ENCODE measurements at regions not wholly inside any gene's neighbourhood (a gene's known extent, or its start where the extent isn't known, plus 50 kb on each side); places are given as distances from the start of the nearest gene placed in this dataset.

GRCh38 chr17:36675786-36676185, 74.4 kb downstream of the MRM1 start:
- H3K36me3 ChIP-seq (ENCODE audit: control insufficient read depth in 2 of 4, insufficient read depth in 4 of 4, low read length in 3 of 4): no peaks in the 10 kb centered on the region
- CTCF ChIA-PET (ENCODE audit: partially characterized antibody): interaction anchor here (0.6 to 2.4 kb wide), 6 partner anchors 11 to 61 kb away, joined by 3 to 9 read pairs (median 4); no protein-coding TSS in a partner anchor
- TF ChIP-seq FOSL1 (IDR thresholded peaks at IDR 0.05; ENCODE audit: insufficient read depth, low read depth, low read length) (no peak), SIN3A (conservative IDR thresholded peaks at IDR 0.05 in 1 of 2, IDR thresholded peaks at IDR 0.05 in 1 of 2; ENCODE audit: low read depth in 1 of 2, low read length in 2 of 2) (no peak)
- FAIRE-seq: no peak
- no peak overlapping the region for H2BK20ac ChIP-seq (ENCODE audit: low read length)
- H3K9me3 ChIP-seq (ENCODE audit: insufficient read depth in 2 of 2, low read depth in 1 of 2, low read length in 1 of 2): no peaks in the 10 kb centered on the region
- H4K8ac ChIP-seq (ENCODE audit: extremely low read depth, insufficient read depth, low read length): no peak overlapping the region
- H3K4ac ChIP-seq (replicated peaks; ENCODE audit: insufficient read length, low read depth, low read length): no peak overlapping the region
- H4K20me1 ChIP-seq (replicated peaks in 1 of 2; ENCODE audit: control insufficient read depth in 1 of 2, insufficient read depth in 2 of 2, low read length in 2 of 2): no peaks in the 10 kb centered on the region
- no peak overlapping the region for H2BK12ac ChIP-seq (ENCODE audit: low read depth, low read length)
- H3K4me3 ChIP-seq (ENCODE audit: extremely low read depth in 1 of 4, insufficient read depth in 2 of 4, low read depth in 3 of 4, low read length in 4 of 4): no peak overlapping the region
- no peak overlapping the region; the same call in 1 of the 2 replicates for H2BK5ac ChIP-seq (ENCODE audit: low read depth, low read length)
- H3K27me3 ChIP-seq (replicated peaks in 1 of 4; ENCODE audit: control insufficient read depth in 3 of 4, extremely low read depth in 1 of 4, insufficient read depth in 3 of 4, low read length in 3 of 4): no peaks in the 10 kb centered on the region
- no peak overlapping the region for H3K14ac ChIP-seq (ENCODE audit: insufficient read length)
- no peak overlapping the region for H2AK5ac ChIP-seq (ENCODE audit: low read depth, low read length)
- DNase-seq (ENCODE audit: low read depth in 1 of 2, low spot score in 2 of 2): no peak
- WGBS, 2 experiments (ENCODE audit: extremely low coverage in 1 of 2, insufficient coverage in 1 of 2, insufficient read length in 1 of 2, insufficient replicate concordance in 2 of 2, low coverage in 1 of 2, low lambda C conversion rate in 2 of 2, missing lambda C conversion rate in 1 of 2): 81% methylated on average over 2 of the region's 2 CpGs; no CpG with 5 or more reads in 1 of the 2 experiments
- no peaks in the 10 kb centered on the region for H3K79me2 ChIP-seq (ENCODE audit: control insufficient read depth in 1 of 2, insufficient read depth in 2 of 2, low read length in 2 of 2)
- POLR2A ChIA-PET (ENCODE audit: partially characterized antibody): interaction anchor here (0.8 to 1.0 kb wide), 3 partner anchors 16 to 684 kb away, joined by 3 read pairs; no protein-coding TSS in a partner anchor
- no peak overlapping the region for H3K23ac ChIP-seq (ENCODE audit: insufficient read length)
- no peak overlapping the region for H2AFZ ChIP-seq (ENCODE audit: low read length)
- H3K23me2 ChIP-seq (ENCODE audit: low read depth, low read length): no peaks in the 10 kb centered on the region
- H3K4me2 ChIP-seq (ENCODE audit: insufficient read depth in 1 of 2, low read depth in 2 of 2, low read length in 2 of 2): no peak overlapping the region
- H4K91ac ChIP-seq (replicated peaks; ENCODE audit: insufficient read length, low read length): no peak overlapping the region
- H3K79me1 ChIP-seq (ENCODE audit: low read depth, low read length): no peaks in the 10 kb centered on the region; the same call in 1 of the 2 replicates
- no peak overlapping the region for H3K9ac ChIP-seq (replicated peaks in 1 of 4; ENCODE audit: extremely low read depth in 1 of 4, low read depth in 3 of 4, low read length in 3 of 4)
- no peak overlapping the region for H3K56ac ChIP-seq (replicated peaks; ENCODE audit: insufficient read length, low read depth, low read length)
- H4K5ac ChIP-seq (ENCODE audit: insufficient read length, low read depth, low read length): no peak overlapping the region
- no peak overlapping the region for H2BK120ac ChIP-seq (replicated peaks; ENCODE audit: low read depth, low read length)
- peaks cover 0 to 5% (median 2%) of the 10 kb centered on the region in 4 experiments; a peak in 3 of 7 replicates for H3K4me1 ChIP-seq (replicated peaks in 1 of 4; ENCODE audit: control insufficient read depth in 3 of 4, insufficient read depth in 4 of 4, low read length in 3 of 4)
- H3K27ac ChIP-seq (ENCODE audit: low read depth, low read length): no peak overlapping the region
- no peak overlapping the region for H3K18ac ChIP-seq (ENCODE audit: extremely low read depth, low read length)
- H2BK15ac ChIP-seq (ENCODE audit: low read length): 0 out of 2 replicates have a peak overlapping the region, but pooled peaks have one; percentile 46
